Activated CD4-positive, alpha-beta T cell treated with anti-CD3 and anti-CD28 coated beads, Interleukin-2, amount 50 U/mL, for 4 hours (primary cell): ENCODE measurements at regions not wholly inside any gene's neighbourhood (a gene's known extent, or its start where the extent isn't known, plus 50 kb on each side); places are given as distances from the start of the nearest gene placed in this dataset.
A peak's percentile ranks its signal among the peaks of the same experiment; 100 is the strongest.

Source experiments
- DNase-seq, 2 experiments: peaks; one replicate each; pipeline ENCODE4 v3.0.0-alpha.2; 2020

- DNase-seq = no peak
These were observed 144.6 kb upstream of the UBL3 start for GRCh38 chr13:29994911-29995595.

GRCh38 chr13:29993716-29994488 lies 143.5 kb upstream of the UBL3 start:
- no peak for DNase-seq

- DNase-seq = no peak
These were observed 142.8 kb upstream of the UBL3 start for GRCh38 chr13:29993196-29993595.

GRCh38 chr13:29991343-29991742 lies 140.9 kb upstream of the UBL3 start:
- DNase-seq = no peak

- DNase-seq = no peak
These were observed 136.9 kb upstream of the UBL3 start for GRCh38 chr13:29987340-29987739.

GRCh38 chr13:29980339-29980738 lies 129.9 kb upstream of the UBL3 start:
- DNase-seq = no peak

- no peak for DNase-seq
These were observed 127.8 kb upstream of the UBL3 start for GRCh38 chr13:29978211-29978610.

GRCh38 chr13:29977476-29978120 lies 127.2 kb upstream of the UBL3 start:
- no peak for DNase-seq

GRCh38 chr13:29976535-29976934 lies 126.1 kb upstream of the UBL3 start:
- DNase-seq = no peak

GRCh38 chr13:29975283-29975682 lies 124.9 kb upstream of the UBL3 start:
- no peak for DNase-seq

GRCh38 chr13:29969286-29969685 lies 118.9 kb upstream of the UBL3 start:
- DNase-seq = no peak

GRCh38 chr13:29964181-29964845 lies 113.9 kb upstream of the UBL3 start:
- no peak for DNase-seq

- DNase-seq = no peak
These were observed 112.7 kb upstream of the UBL3 start for GRCh38 chr13:29963089-29963488.

- no peak for DNase-seq
These were observed 110.7 kb upstream of the UBL3 start for GRCh38 chr13:29961036-29961670.

GRCh38 chr13:29959603-29960002 lies 109.2 kb upstream of the UBL3 start:
- no peak for DNase-seq

GRCh38 chr13:29959086-29959485 lies 108.7 kb upstream of the UBL3 start:
- no peak for DNase-seq

- DNase-seq = no peak
These were observed 108.1 kb upstream of the UBL3 start for GRCh38 chr13:29958476-29958875.

- no peak for DNase-seq
These were observed 106.9 kb upstream of the UBL3 start for GRCh38 chr13:29957320-29957719.

- no peak for DNase-seq
These were observed 106.4 kb upstream of the UBL3 start for GRCh38 chr13:29956853-29957252.

- no peak for DNase-seq
These were observed 104.8 kb upstream of the UBL3 start for GRCh38 chr13:29955137-29955650.

- DNase-seq = peak; percentile 23 to 44
These were observed 103.9 kb upstream of the UBL3 start for GRCh38 chr13:29954082-29955028.

GRCh38 chr13:29953542-29953941 lies 103.1 kb upstream of the UBL3 start:
- DNase-seq = no peak
